GM21529 (cell line): ENCODE measurements at regions not wholly inside any gene's neighbourhood (a gene's known extent, or its start where the extent isn't known, plus 50 kb on each side); places are given as distances from the start of the nearest gene placed in this dataset.
"Not testable (repeated sequence)": the region's sequence is repeated elsewhere in the genome, so short reads cannot be mapped to it uniquely, and the experiment has no call there.

Experiments used
- ATAC-seq: cut with Tn5 transposase; IDR thresholded peaks from one replicate; pipeline ENCODE4 v1.9.1; 2021; ENCODE audit not compliant: unreplicated experiment

DNA sequence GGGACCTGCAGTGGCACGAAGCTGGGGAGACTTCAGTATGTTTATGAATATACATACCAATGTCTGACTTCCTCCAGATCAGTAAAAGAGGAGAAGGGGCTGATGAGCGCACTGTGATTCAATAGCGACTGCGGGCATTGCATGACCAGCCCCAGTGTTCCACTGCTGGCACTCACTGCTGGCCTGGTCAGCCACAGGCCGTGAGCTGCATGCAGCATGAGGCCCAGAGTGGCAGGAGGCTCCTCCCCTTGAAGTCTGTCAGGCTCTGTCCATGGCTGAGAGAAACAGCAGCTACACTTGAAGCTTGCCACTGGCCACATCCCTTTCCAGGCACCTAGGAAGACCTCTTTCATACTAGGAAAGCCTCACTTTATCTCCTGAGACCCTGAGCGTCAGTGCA lies 265.9 kb upstream of the CDYL start:
- no peak for ATAC-seq

- no peak for ATAC-seq
Measured at GRCh38 chr6:4509506-4509905, 266.7 kb upstream of the CDYL start.

DNA sequence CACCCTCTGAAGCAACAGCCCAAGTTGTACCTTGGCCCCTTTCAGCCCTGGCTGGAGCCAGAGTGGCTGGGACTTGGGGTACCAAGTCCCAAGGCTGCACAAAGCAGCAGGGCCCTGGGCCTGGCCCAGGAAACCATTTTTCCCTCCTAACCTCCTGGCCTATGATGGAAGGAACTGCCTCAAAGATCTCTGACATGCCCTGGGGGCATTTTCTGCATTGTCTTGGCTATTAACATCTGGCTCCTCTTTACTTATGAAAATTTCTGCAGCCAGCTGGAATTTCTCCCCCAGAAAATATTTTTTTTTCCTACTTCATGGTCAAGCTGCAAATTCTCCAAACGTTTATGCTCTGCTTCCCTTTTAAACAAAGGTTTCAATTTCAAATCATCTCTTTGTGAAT lies 269.4 kb upstream of the CDYL start:
- ATAC-seq = no peak

DNA sequence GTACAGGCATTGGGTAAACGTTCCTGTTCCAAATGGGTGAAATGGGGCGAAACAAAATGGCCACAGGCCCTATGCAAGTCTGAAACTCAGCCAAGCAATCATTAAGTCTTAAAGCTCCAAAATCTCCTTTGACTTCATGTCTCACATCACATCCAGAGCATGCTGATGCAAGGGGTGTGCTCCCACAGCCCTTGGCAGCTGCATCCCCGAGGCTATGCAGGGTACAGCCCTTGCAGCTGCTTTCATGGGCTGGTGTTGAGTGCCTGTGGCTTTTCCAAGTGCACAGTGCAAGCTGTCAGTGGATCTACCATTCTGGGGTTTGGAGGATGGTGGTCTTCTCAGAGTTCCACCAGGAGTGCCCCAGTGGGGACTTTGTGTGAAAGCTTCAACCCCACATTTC lies 270.0 kb upstream of the CDYL start:
- no peak for ATAC-seq

DNA sequence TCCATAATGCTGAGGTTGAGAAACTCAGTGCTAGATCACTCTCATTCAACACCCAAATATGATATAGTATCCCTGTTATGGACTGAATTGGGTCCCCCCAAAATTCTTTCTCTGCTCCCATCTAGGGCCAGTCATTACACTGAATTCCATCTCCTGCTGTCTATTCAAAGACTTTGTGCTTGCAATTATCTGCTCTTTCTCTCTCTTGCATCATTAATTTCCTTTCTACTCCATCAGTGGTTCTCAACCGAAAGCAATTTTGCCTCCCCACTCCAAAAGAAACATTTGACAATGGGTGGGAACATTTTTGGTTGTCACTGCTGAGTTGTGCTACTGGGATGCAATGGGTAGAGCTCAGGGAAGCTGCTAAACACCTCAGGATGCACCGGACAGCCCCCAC lies 271.5 kb upstream of the CDYL start:
- no peak for ATAC-seq

- no peak for ATAC-seq
Measured at GRCh38 chr6:4503700-4504099, 272.5 kb upstream of the CDYL start.

DNA sequence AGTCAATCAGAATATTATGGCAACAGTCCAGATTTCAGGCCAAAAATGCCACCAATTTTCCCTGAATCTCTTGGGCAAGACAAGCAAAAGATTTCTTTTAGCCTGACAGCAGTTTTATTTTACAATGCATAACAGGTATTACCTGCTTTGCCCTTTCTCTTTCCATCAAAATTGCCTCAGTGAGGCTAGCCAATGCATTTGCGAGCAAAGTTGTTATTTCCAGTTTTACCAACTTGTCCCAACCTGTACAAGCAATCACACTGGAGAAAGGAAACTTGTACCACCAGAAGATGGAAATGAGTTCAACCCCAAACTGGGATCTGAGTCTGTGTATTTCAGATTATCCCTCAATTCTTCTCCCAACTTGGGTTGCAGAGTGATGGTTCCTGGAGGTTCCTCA lies 279.9 kb upstream of the CDYL start:
- no peak for ATAC-seq

DNA sequence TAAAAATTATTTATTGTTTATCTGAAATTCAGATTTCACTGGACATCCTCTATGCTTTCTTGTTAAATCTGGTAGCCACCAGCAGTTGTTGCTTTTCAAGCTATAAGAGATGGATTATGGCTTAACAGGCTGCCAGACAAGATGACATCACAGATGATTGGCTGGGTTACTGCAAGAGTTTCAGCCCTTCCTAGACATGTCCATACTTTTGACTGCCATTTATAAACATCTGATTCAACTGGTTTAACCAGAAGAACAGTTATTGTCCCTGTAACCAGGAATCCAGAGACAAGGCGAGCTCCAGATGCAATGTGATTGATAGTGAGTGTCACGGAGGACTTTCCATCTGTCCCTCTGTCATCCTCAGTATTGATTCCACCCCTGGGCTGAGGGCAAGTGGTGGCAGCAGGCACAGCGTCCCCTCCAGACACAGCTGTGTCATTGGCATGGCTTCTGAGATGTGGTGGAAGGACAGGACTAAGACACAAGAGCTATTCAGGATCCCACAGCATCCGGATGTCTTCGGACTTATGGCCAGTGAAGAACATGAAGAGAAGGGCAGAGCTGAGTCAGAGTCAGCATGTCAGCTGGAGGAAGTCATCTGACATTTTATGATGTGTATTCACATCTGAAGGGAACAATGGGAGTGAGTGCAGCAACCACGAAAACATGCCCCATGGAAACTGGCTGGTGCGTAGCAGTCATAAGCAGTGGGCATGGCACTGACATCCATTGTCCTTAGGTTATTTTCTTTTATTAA lies 284.5 kb upstream of the CDYL start:
- no peak for ATAC-seq

DNA sequence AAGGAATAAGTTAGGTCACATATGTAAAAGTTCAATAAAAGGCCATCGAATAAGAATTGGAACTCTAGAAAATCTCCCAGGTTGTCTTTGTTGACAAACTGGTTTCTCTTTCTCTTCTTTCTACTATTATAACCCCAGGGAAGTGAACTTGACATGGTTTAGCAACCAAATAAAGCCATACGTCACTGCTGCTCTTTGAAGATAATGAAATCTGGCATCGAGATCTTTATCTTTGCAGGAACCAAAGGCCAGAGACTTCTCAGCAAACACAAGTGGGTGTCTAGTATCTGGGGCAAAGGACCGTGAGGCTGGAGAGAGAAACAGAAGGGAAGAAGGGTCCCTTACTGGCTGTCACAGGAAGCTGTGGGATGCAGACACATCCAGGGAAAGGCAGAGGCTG lies 286.7 kb upstream of the CDYL start:
- no peak for ATAC-seq

DNA sequence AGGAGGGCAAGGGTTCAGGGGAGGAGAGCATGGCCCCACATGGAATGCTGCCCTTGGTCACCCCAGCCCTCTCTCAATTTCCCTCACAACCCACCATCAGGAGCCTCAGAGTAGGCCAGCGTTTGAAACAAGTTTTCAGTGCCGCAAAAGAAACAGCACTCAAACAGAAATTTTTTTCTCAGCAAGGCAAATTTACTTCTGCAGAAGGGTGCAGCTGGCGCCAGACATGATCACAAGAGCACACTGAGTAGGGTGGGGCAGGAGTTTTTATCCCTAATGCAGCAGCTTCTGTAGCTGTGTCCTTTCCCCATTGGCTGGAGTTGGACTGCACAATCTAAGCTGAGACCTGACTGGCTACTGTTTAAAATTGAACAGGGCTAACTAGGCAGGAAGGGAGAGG lies 287.8 kb upstream of the CDYL start:
- ATAC-seq = no peak

DNA sequence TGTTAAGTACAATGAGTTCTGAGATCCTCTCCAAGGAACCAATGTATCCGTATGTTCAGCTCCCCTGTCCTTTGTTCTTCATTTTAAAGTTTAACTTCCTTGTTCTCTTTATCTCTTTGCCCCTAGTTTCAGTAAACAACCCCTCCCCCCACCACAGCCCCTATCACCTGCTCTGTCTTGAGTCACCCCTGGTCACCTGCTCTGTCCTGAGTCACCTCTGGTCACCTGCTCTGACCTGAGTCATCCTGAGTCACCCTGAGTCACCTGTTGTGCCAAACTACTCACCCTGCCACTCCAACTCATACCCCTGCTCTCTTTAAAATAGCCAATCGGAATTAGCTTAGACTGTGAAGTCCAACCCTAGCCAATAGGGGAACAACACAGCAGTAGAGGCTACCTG lies 288.7 kb upstream of the CDYL start:
- ATAC-seq = no peak

DNA sequence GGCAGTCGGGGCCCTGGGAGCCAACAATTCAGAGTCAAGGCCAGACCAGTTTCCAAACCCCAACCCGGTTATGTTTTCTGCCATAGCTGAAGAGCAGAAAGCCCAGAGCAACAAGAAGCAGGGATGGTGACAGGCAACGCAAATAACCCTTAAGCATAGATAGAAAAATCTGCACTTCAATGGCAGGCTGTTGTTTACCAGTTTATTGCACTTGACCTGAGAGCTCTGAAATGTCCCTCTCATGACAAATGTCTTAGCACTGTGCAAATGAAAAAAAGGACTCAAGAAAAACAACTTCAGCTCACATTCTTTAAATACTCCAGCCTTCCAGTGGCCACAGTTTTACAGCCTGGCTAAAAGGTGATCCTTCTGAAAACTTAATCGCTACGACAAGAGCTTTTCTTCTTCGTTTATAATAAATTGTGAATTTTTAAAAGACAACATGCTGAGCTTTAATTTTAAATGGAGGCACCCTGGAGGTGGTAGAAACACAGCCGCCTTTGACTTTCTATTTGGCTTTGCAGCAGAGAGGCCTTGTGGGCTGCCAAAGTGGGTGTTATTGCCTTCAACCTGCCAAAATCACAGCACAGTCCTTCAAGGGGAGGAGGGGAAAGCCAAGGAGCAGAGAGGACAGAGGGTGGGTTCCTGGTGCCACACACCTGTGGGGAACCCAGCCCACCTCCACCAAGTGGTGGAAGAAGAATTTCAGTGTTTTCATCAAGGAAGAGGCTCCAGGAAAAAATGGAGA lies 289.5 kb upstream of the CDYL start:
- ATAC-seq = no peak

- no peak for ATAC-seq
Measured at GRCh38 chr6:4485735-4486134, 290.5 kb upstream of the CDYL start.

- no peak for ATAC-seq
Measured at GRCh38 chr6:4482461-4482860, 293.7 kb upstream of the CDYL start.

GRCh38 chr6:4480788-4481735 lies 295.1 kb upstream of the CDYL start:
- no peak for ATAC-seq

DNA sequence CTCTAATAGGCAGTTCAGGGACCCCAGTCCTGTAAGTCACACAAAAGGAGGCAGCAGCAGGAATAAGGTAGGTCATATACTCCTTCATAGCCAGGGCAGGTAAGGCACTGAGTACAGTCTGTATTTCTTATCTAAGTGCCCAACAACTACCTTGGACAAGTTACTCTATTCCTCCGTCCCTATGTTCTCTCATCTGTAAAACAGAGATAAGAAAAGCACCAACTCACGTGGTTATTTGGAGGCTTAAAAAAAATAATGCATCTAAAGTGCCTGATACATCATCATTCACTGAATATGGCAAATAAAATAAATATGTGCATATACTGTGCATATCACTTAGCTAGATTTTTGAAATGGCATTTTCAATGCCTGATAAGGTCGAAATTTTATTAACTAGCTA lies 298.1 kb upstream of the CDYL start:
- ATAC-seq = no peak

DNA sequence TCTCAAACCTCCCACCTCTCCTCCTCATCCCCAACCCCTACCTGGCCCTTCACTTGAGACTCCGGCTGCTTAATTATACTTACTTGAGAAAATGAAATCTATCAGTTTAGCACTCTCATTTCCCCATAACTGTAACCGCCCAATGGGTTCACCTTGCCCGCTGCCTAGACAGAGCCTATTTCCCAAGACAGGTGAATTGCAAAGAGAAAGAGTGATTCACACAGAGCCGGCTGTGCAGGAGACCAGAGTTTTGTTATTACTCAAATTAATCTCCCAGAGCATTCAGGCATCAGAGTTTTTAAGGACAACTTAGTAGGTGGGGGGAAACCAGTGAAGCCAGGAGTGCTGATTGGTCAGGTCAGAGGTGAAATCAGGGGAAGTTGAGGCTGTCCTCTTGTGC lies 301.4 kb upstream of the CDYL start:
- ATAC-seq = no peak

DNA sequence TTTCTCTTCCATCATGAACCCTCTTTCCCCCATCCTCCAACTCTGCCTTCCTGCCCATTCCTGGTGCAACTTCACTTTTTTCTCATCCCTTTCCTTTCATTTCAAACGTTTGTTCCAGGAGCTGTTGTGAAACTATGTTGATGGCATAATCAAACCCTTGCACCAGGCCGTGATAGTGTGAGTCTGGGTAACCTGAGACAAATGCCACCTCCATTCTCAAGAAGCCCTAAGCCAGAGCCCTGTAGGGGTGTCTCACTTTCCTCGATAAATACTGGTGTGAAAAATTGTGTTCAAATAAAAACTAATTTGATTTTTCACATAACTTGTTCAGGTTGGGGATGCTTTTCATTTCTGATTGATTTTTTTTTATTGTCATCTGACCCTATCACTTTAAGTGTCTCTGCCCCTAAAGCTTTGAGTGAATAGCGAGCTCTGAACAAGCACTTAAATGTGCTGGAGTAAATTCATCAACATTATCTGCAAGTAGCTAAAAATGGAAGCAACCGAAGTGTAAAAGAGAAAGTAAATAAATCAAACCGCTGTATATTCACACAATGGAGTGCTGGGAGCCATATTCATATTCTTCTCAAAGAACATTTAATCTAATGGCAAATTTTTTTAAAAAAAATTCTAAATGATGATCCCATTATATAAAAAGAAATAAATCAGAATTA lies 303.1 kb upstream of the CDYL start:
- ATAC-seq = no peak

GRCh38 chr6:4472222-4472621 lies 304.0 kb upstream of the CDYL start:
- no peak for ATAC-seq

- ATAC-seq = not testable (repeated sequence)
Measured at GRCh38 chr6:4471515-4471914, 304.7 kb upstream of the CDYL start.

DNA sequence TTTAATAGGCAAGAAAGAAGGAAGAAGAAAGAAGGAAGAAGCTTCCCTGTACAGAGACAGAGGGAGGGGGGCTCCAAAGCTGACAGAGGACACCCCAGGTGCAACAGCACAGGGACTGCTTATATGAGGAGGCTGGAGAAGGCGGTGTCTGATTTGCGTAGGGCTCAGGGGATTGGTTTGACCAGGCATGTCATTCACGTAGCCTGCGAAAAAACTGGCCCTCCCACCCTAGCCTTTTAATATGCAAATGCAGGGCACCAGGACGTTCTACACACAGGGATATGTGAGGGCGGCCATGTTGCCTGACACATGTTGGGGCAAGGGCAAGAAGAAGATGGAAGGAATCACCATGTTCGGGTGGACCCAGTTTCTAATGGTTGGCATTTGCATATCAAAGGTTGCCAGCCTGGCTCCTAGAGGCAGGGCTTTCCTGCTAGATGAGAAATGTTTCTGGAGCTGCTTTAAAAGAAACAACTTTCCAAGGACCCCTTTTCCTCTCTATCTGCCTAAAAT lies 305.4 kb upstream of the CDYL start:
- ATAC-seq = no peak
